ENCODE measurements at regions not wholly inside any gene's neighbourhood (a gene's known extent, or its start where the extent isn't known, plus 50 kb on each side); places are given as distances from the start of the nearest gene placed in this dataset.

GRCh38 chr16:80298676-80299075, 242.1 kb upstream of the DYNLRB2 start:
- no peak overlapping the region for H2AFZ ChIP-seq (ENCODE audit: low read depth, low read length)
- H3K27me3 ChIP-seq (ENCODE audit: control insufficient read depth in 2 of 2, insufficient read depth in 2 of 2, low read length in 2 of 2), result no peaks in the 10 kb centered on the region
- H3K27ac ChIP-seq (ENCODE audit: insufficient read depth, low read depth, low read length), result peak overlapping the region; percentile 22
- ChIA-PET CTCF (interaction anchor here (0.6 kb wide), 1 partner anchor 304 kb away, joined by 3 read pairs; no protein-coding TSS in a partner anchor), POLR2A (no interaction called here)
- no TSS peak for BruUV-seq (replicated peaks)
- no peaks in the 10 kb centered on the region for H4K20me1 ChIP-seq (replicated peaks; ENCODE audit: control insufficient read depth, extremely low read depth, insufficient read depth, low read length)
- no peak overlapping the region for H3K4me2 ChIP-seq (ENCODE audit: insufficient read depth, low read length)
- peak overlapping the region; percentile 7 for H3K9ac ChIP-seq (replicated peaks; ENCODE audit: extremely low read depth, insufficient read depth, low read length)
- H3K4me1 ChIP-seq (ENCODE audit: control insufficient read depth, extremely low read depth, insufficient read depth, low read length), result peaks cover 20% of the 10 kb centered on the region
- intact Hi-C loops (cut with micrococcal nuclease) (loop anchor here (2.0 kb wide), 1 partner anchor 100 kb away; no protein-coding TSS in a partner anchor), dilution Hi-C loops (cut with MboI; ENCODE audit: extremely low pct_ligation_motif_present, low sequenced_read_pairs) (no loop called here)
- no peaks in the 10 kb centered on the region for H3K79me2 ChIP-seq (ENCODE audit: control insufficient read depth, insufficient read depth, low read length)
- TF ChIP-seq MAX (IDR thresholded peaks at IDR 0.05; ENCODE audit: insufficient read depth, insufficient read length) (no peak), POLR2A (IDR thresholded peaks at IDR 0.05; ENCODE audit: low read depth, low read length) (no peak), FOS (IDR thresholded peaks at IDR 0.05; ENCODE audit: borderline replicate concordance, insufficient read depth, low read length) (no peak), MYC (IDR thresholded peaks at IDR 0.05; ENCODE audit: low read depth, low read length) (no peak), EZH2 (IDR thresholded peaks at IDR 0.05; ENCODE audit: borderline replicate concordance, low read depth, low read length, severe bottlenecking) (no peak), POLR2AphosphoS5 (IDR thresholded peaks at IDR 0.05; ENCODE audit: insufficient read depth, low read depth, low read length) (no peak), JUN (IDR thresholded peaks at IDR 0.05; ENCODE audit: borderline replicate concordance, insufficient read depth, insufficient read length, low read depth) (no peak), GATA2 (IDR thresholded peaks at IDR 0.05; ENCODE audit: insufficient read depth, insufficient read length, low read depth, low read length) (no peak)
- TF ChIP-seq, protein P1, sequence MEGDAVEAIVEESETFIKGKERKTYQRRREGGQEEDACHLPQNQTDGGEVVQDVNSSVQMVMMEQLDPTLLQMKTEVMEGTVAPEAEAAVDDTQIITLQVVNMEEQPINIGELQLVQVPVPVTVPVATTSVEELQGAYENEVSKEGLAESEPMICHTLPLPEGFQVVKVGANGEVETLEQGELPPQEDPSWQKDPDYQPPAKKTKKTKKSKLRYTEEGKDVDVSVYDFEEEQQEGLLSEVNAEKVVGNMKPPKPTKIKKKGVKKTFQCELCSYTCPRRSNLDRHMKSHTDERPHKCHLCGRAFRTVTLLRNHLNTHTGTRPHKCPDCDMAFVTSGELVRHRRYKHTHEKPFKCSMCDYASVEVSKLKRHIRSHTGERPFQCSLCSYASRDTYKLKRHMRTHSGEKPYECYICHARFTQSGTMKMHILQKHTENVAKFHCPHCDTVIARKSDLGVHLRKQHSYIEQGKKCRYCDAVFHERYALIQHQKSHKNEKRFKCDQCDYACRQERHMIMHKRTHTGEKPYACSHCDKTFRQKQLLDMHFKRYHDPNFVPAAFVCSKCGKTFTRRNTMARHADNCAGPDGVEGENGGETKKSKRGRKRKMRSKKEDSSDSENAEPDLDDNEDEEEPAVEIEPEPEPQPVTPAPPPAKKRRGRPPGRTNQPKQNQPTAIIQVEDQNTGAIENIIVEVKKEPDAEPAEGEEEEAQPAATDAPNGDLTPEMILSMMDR (IDR thresholded peaks at IDR 0.05; ENCODE audit: extremely low read depth in 1 of 2, insufficient read depth in 1 of 2, low read depth in 1 of 2, low read length in 2 of 2), result no peak
- FAIRE-seq (no peak), DNase-seq (ENCODE audit: low read depth, low spot score) (no peak)
- no peaks in the 10 kb centered on the region for H3K36me3 ChIP-seq (ENCODE audit: control insufficient read depth in 2 of 2, extremely low read depth in 1 of 2, insufficient read depth in 2 of 2, low read length in 2 of 2)
- no peaks in the 10 kb centered on the region for H3K9me3 ChIP-seq (replicated peaks; ENCODE audit: control insufficient read depth, insufficient read depth, low read length)
- no peaks in the 10 kb centered on the region for H3K9me1 ChIP-seq (replicated peaks; ENCODE audit: control insufficient read depth, extremely low read depth, insufficient read depth, low read length)
- H3K4me3 ChIP-seq (replicated peaks in 1 of 3; ENCODE audit: insufficient read depth in 1 of 3, low read depth in 1 of 3, low read length in 3 of 3), result no peak overlapping the region

All from endothelial cell of umbilical vein (primary cell).